HuH-7 (cell line): ENCODE measurements at regions not wholly inside any gene's neighbourhood (a gene's known extent, or its start where the extent isn't known, plus 50 kb on each side); places are given as distances from the start of the nearest gene placed in this dataset.

Experiments
- DNase-seq: peaks from one replicate; pipeline ENCODE4 v3.0.0; 2011; ENCODE audit warnings: low spot score

GRCh38 chrX:120692319-120692718 lies 62.5 kb upstream of the C1GALT1C1 start:
- no peak for DNase-seq

- DNase-seq = no peak
Observed at GRCh38 chrX:120690941-120691340, 61.1 kb upstream of the C1GALT1C1 start.

DNA sequence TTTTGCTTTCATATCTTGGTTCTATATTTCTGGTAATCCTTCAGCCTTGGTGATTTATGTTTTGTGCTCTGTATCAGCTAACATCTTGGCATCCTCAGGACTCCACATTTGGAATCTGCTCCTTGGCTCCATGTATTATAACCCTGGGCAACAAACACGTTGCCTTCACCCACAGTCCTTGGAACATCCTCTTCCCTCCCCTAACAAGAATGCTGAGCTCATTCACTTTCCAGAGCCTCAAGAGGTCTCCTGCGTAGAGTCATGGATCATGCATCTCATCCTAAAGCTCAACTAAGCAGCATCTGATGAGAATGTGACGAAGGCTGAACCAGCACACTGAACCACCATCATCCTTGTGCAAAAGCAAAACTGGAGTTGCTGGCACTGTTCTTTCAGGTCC lies 60.5 kb upstream of the C1GALT1C1 start:
- no peak for DNase-seq

DNA sequence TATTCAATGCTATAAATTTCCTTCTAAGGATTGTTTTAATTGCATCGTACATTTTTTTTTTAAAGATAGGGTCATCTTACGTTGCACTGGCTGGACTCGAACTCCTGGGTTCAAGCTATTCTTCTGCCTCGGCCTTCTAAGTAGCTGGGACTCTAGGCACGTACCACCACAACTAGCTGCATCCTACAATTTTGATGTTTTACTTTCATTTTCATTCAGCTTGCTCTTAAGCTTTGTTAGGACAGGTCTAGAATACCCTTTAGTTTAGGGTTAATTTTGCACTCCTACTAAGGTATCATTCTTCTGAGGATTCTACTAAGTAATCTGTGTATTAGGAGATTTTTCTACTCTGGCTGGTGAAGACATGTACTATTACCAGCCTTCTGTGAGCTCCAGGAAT lies 50.2 kb upstream of the C1GALT1C1 start:
- no peak for DNase-seq
